ENCODE measurements at regions not wholly inside any gene's neighbourhood (a gene's known extent, or its start where the extent isn't known, plus 50 kb on each side); places are given as distances from the start of the nearest gene placed in this dataset.

DNA sequence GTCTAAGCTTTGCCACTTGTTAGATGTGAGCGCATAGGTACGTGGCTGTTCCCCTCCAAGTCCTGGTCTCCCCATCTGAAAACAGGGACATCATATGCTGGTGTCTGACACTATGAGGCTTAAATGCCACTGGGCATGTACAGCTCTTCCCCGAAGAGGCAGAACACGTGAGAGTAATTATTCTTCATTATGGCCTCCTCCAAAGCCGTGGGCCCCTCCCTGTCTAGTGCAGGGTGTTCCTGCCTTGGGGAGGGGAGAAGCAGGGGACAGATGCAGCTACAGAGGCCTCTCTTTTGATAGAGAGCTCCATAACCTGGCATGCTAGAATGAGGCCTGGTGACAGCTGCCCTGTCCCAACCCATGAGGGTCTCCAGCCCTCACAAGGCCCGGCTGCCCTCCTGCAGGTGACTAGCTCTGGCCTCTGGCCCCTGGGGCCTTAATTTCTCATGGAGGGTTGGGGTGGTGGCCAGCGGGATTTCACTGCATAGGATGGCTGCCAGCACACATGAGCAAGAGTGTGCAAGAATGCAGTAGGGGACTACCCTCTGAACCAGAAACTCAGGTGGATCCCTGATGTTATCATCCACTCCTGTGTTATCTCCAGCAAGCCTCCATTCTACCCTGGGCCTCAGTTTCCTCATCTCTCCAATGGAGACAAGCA, 334.6 kb downstream of the MN1 start:
- TF ChIP-seq, protein P1, sequence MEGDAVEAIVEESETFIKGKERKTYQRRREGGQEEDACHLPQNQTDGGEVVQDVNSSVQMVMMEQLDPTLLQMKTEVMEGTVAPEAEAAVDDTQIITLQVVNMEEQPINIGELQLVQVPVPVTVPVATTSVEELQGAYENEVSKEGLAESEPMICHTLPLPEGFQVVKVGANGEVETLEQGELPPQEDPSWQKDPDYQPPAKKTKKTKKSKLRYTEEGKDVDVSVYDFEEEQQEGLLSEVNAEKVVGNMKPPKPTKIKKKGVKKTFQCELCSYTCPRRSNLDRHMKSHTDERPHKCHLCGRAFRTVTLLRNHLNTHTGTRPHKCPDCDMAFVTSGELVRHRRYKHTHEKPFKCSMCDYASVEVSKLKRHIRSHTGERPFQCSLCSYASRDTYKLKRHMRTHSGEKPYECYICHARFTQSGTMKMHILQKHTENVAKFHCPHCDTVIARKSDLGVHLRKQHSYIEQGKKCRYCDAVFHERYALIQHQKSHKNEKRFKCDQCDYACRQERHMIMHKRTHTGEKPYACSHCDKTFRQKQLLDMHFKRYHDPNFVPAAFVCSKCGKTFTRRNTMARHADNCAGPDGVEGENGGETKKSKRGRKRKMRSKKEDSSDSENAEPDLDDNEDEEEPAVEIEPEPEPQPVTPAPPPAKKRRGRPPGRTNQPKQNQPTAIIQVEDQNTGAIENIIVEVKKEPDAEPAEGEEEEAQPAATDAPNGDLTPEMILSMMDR (IDR thresholded peaks at IDR 0.05), result no peak
- TF ChIP-seq POLR2A (IDR thresholded peaks at IDR 0.05), result no peak
